WI38 (cell line): ENCODE measurements at regions not wholly inside any gene's neighbourhood (a gene's known extent, or its start where the extent isn't known, plus 50 kb on each side); places are given as distances from the start of the nearest gene placed in this dataset.
"Not testable (repeated sequence)": the region's sequence is repeated elsewhere in the genome, so short reads cannot be mapped to it uniquely, and the experiment has no call there.

ENCODE experiments used
- H3K4me3 ChIP-seq: 2 replicates; pipeline ENCODE4 v1.5.1; 2011; ENCODE audit warnings: low read depth, mild to moderate bottlenecking, control low read depth, low read length
- TF ChIP-seq, protein P1 (sequence below): IDR thresholded peaks from 2 replicates; pipeline ENCODE4 v1.5.1; 2012; ENCODE audit warnings: low read depth, mild to moderate bottlenecking, control low read depth, low read length

DNA sequence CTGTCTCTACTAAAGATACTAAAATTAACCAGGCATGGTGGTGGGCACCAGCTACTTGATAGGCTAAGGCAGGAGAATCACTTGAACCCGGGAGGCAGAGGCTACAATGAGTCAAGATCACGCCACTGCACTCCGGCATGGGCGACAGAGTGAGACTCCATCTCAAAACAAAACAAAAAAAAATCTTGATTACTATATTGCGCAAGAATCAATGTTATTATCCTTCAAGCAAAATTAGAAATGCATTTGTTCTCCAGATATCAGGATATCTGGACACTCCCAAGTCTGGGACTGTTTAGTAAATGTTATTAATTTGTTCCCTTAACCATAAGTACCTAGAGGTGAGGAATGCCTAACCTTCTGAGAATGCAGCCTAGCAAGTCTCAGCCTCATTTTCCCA lies 992.2 kb upstream of the PCDH20 start:
- H3K4me3 ChIP-seq, result no peak overlapping the region
- TF ChIP-seq, protein P1, sequence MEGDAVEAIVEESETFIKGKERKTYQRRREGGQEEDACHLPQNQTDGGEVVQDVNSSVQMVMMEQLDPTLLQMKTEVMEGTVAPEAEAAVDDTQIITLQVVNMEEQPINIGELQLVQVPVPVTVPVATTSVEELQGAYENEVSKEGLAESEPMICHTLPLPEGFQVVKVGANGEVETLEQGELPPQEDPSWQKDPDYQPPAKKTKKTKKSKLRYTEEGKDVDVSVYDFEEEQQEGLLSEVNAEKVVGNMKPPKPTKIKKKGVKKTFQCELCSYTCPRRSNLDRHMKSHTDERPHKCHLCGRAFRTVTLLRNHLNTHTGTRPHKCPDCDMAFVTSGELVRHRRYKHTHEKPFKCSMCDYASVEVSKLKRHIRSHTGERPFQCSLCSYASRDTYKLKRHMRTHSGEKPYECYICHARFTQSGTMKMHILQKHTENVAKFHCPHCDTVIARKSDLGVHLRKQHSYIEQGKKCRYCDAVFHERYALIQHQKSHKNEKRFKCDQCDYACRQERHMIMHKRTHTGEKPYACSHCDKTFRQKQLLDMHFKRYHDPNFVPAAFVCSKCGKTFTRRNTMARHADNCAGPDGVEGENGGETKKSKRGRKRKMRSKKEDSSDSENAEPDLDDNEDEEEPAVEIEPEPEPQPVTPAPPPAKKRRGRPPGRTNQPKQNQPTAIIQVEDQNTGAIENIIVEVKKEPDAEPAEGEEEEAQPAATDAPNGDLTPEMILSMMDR, result no peak

- TF ChIP-seq, protein P1, result no peak
- H3K4me3 ChIP-seq, result no peak overlapping the region
Measured at GRCh38 chr13:62388515-62388914, 972.9 kb upstream of the PCDH20 start.

GRCh38 chr13:62387647-62388046 lies 972.0 kb upstream of the PCDH20 start:
- TF ChIP-seq, protein P1, result no peak
- no peak overlapping the region for H3K4me3 ChIP-seq

- H3K4me3 ChIP-seq, result not testable (repeated sequence)
Measured at GRCh38 chr13:62379241-62379640, 963.6 kb upstream of the PCDH20 start.

GRCh38 chr13:62377838-62378237 lies 962.2 kb upstream of the PCDH20 start:
- TF ChIP-seq, protein P1, result no peak
- H3K4me3 ChIP-seq, result no peak overlapping the region

DNA sequence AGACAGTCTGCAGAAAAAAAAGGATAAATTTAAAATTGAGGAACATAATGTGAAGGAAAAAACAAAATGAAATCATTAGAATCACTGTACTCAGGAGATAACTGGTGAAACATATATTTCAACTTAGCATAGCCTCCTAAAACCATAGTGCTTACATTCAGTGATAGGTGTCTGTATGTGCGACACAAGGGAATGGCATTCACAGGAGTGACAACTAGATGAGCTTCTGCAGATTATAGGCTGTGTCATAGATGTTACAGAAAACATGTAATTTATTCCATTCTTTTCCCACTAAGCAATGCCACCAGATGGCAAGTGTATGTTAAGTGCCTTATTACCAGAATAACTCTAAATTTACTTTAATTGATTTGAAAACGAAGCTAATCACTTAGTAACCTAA lies 960.0 kb upstream of the PCDH20 start:
- TF ChIP-seq, protein P1, result no peak
- H3K4me3 ChIP-seq, result no peak overlapping the region

DNA sequence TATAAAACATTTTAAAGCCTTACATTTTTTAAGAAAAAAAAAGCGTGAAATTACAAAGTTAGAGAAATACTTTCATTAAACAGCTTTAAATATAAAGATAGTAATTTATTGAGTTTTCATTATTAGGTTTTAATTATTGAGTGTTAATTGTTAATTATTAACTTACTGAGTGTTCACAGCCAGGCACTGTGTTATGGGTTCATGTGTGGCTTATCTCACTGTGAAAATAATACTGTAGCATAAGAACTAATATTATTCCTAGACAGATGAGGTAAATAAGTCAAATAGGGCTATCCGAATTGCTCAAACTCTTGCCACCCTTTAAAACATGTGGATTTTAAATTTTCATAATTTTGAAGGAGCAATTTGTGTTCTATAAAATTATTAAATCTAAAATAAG lies 956.1 kb upstream of the PCDH20 start:
- H3K4me3 ChIP-seq, result no peak overlapping the region
- TF ChIP-seq, protein P1, result no peak

DNA sequence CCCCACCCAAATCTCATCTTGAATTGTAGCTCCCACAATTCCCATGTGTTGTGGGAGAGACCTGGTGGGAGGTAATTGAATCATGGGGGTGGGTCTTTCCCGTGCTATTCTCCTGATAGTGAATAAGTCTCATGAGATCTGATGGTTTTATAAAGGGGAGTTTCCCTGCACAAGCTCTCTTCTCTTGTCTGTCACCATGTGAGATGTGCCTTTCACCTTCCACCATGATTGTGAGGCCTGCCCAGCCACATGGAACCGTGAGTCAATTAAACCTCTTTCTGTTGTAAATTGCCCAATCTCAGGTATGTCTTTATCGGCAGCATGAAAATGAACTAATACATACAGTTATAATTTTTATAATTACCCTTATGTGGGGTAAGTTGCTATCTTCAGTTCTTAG lies 952.3 kb upstream of the PCDH20 start:
- H3K4me3 ChIP-seq, result not testable (repeated sequence)
